ENCODE measurements at regions not wholly inside any gene's neighbourhood (a gene's known extent, or its start where the extent isn't known, plus 50 kb on each side); places are given as distances from the start of the nearest gene placed in this dataset.

DNA sequence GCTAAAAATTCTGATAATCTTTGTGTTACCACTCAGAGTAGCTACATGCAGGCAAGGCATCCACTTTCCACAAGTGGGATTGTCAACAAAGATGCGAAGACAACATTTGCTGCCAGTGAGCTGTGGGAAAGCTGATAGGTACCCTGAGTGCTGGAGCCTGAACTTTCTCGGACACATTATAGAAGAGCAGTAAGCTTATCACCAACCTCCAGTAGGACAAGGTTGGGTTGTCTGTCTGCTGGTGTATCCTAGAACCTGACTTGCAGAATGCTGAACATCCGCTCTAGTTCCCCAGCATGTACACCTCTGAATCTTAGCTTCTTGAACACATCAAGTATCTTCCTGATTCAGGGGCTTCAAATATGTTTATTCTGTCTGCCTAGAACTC is 103.8 kb upstream of the PPM1H start:
- no peak for TF ChIP-seq POLR2A (conservative IDR thresholded peaks at IDR 0.05)
- TF ChIP-seq HDGF (IDR thresholded peaks at IDR 0.05), result no peak
- TF ChIP-seq ELF4 (CRISPR knock-in tag; IDR thresholded peaks at IDR 0.05), result no peak
- no peak for TF ChIP-seq MEF2D (tag; conservative IDR thresholded peaks at IDR 0.05; ENCODE audit: low read depth)
- no peak for TF ChIP-seq MXD1 (CRISPR knock-in tag; IDR thresholded peaks at IDR 0.05; ENCODE audit: borderline replicate concordance, poor library complexity, severe bottlenecking)
- no peak for TF ChIP-seq CTCF (IDR thresholded peaks at IDR 0.05 in 2 of 3, conservative IDR thresholded peaks at IDR 0.05 in 1 of 3; ENCODE audit: insufficient read depth in 2 of 3, low read depth in 1 of 3, low read length in 3 of 3)

All from K562 (cell line).